B cell (primary cell): ENCODE measurements at regions not wholly inside any gene's neighbourhood (a gene's known extent, or its start where the extent isn't known, plus 50 kb on each side); places are given as distances from the start of the nearest gene placed in this dataset.

ENCODE experiments used
- ATAC-seq: fragments of 200-7000 bp; cut with Tn5 transposase; one replicate; pipeline ENCODE4 v1.10.0; 2021; ENCODE audit warnings: low read depth, mild to moderate bottlenecking, moderate number of reproducible peaks, moderate library complexity
- CTCF ChIA-PET: fragments of 350-600 bp; sonication (Branson Sonifier 250); formaldehyde crosslinking; loops from one replicate; lab custom pipeline; 2021; ENCODE audit warnings: antibody characterized with exemption, inconsistent platforms; lab: Charles Lee
- POLR2A ChIA-PET: fragments of 350-600 bp; sonication (Branson Sonifier 250); formaldehyde crosslinking; loops from one replicate; lab custom pipeline; 2021; ENCODE audit warnings: antibody characterized with exemption; lab: Charles Lee
- DNase-seq: peaks from one replicate; pipeline ENCODE4 v3.0.0; 2013
- H2AFZ ChIP-seq: 2 replicates; pipeline ENCODE4 v1.6.1; 2012; ENCODE audit warnings: mild to moderate bottlenecking, low read depth, low read length; ENCODE audit not compliant: insufficient read depth, poor library complexity, severe bottlenecking
- H3K27ac ChIP-seq, 2 donors: 1 replicate in 1 of 2; 2 replicates in 1 of 2; pipeline ENCODE4 v1.5.1; 2012 to 2013; ENCODE audit warnings: low read length in 2 of 2, mild to moderate bottlenecking in 2 of 2, moderate library complexity in 1 of 2
- H3K27me3 ChIP-seq, 4 experiments: fragments of 200-600 bp in 1 of 4; sonication (generic) in 1 of 4; replicated peaks in 1 of 4; 1 replicate in 2 of 4; 2 replicates in 2 of 4; pipeline versions ENCODE4 v1.6.1 to v1.7.0; 2013 to 2016; ENCODE audit warnings: low read length in 3 of 4, mild to moderate bottlenecking in 2 of 4, mixed read lengths in 1 of 4, moderate library complexity in 1 of 4; ENCODE audit not compliant: insufficient read depth in 4 of 4, control insufficient read depth in 3 of 4; ENCODE audit errors: control extremely low read depth in 1 of 4
- H3K36me3 ChIP-seq, 2 experiments: replicated peaks in 1 of 2; 1 replicate in 1 of 2; 2 replicates in 1 of 2; pipeline versions ENCODE4 v1.6.1 to v1.7.1; 2013; ENCODE audit warnings: low read length in 1 of 2; ENCODE audit not compliant: insufficient read depth in 2 of 2, control insufficient read depth in 1 of 2; ENCODE audit errors: control extremely low read depth in 1 of 2, extremely low read depth in 1 of 2
- H3K4me1 ChIP-seq, 2 donors: fragments of 200-600 bp in 1 of 2; sonication (generic) in 1 of 2; 1 replicate in 1 of 2; 2 replicates in 1 of 2; pipeline versions ENCODE4 v1.5.1 to v1.6.1; 2013 to 2017; ENCODE audit warnings: low read length in 2 of 2; ENCODE audit not compliant: control insufficient read depth in 2 of 2, insufficient read depth in 2 of 2
- H3K4me2 ChIP-seq: replicated peaks from 2 replicates; pipeline ENCODE3; 2012; ENCODE audit warnings: mild to moderate bottlenecking, low read depth, low read length; ENCODE audit not compliant: poor library complexity, severe bottlenecking
- H3K4me3 ChIP-seq, 5 experiments: fragments of 200-600 bp in 1 of 5; sonication (generic) in 1 of 5; 1 replicate in 3 of 5; 2 replicates in 2 of 5; pipeline versions ENCODE4 v1.5.1 to v1.7.0; 2011 to 2016; ENCODE audit warnings: low read length in 4 of 5, mild to moderate bottlenecking in 4 of 5, low read depth in 2 of 5, control low read depth in 1 of 5, moderate library complexity in 1 of 5; ENCODE audit not compliant: insufficient read depth in 1 of 5; ENCODE audit errors: control extremely low read depth in 1 of 5, extremely low read depth in 1 of 5
- H3K79me2 ChIP-seq: fragments of 200-600 bp; sonication (generic); one replicate; pipeline ENCODE4 v1.6.0; 2016; ENCODE audit warnings: low read length; ENCODE audit not compliant: control insufficient read depth, insufficient read depth
- H3K9ac ChIP-seq: fragments of 200-600 bp; sonication (generic); 2 replicates; pipeline ENCODE4 v1.6.1; 2017; ENCODE audit warnings: mild to moderate bottlenecking, low read length, moderate library complexity
- H3K9me3 ChIP-seq, 3 donors: one replicate each; pipeline versions ENCODE4 v1.6.1 to v1.7.1; 2013; ENCODE audit warnings: low read length in 2 of 3; ENCODE audit not compliant: control insufficient read depth in 2 of 3, insufficient read depth in 1 of 3; ENCODE audit errors: control extremely low read depth in 1 of 3
- H4K20me1 ChIP-seq: 2 replicates; pipeline ENCODE4 v1.6.0; 2012; ENCODE audit warnings: mild to moderate bottlenecking, low read length; ENCODE audit not compliant: insufficient read depth, control insufficient read depth, poor library complexity, severe bottlenecking
- H3K27ac Mint-ChIP-seq: one replicate; pipeline ENCODE4 v1.8.0; 2021; ENCODE audit warnings: mixed read lengths
- H3K27me3 Mint-ChIP-seq: one replicate; pipeline ENCODE4 v1.8.0; 2021; ENCODE audit warnings: mixed read lengths
- H3K4me1 Mint-ChIP-seq: one replicate; pipeline ENCODE4 v1.8.0; 2021; ENCODE audit warnings: mixed read lengths
- H3K4me3 Mint-ChIP-seq: one replicate; pipeline ENCODE4 v1.8.0; 2021; ENCODE audit warnings: mixed read lengths
- H3K9me3 Mint-ChIP-seq: one replicate; pipeline ENCODE4 v1.8.0; 2022; ENCODE audit warnings: mixed read lengths; ENCODE audit not compliant: insufficient read depth
- CTCF ChIP-seq: fragments of 200-600 bp; IDR thresholded peaks from one replicate; pipeline ENCODE4 v1.8.0; 2022; ENCODE audit warnings: antibody characterized with exemption, mild to moderate bottlenecking
- EZH2 ChIP-seq: IDR thresholded peaks from 2 replicates; pipeline ENCODE4 v1.6.1; 2012; ENCODE audit warnings: borderline replicate concordance, low read depth, mild to moderate bottlenecking, moderate library complexity, low read length; ENCODE audit not compliant: insufficient read depth, poor library complexity, severe bottlenecking
- WGBS: methylation state at CpG from one replicate; pipeline ENCODE4 v1.1.5; 2013; ENCODE audit warnings: missing lambda C conversion rate; ENCODE audit not compliant: insufficient coverage; 5-methylcytosine and 5-hydroxymethylcytosine counted together
- intact Hi-C: fragments of 100-400 bp; cut with micrococcal nuclease; formaldehyde crosslinking; loops from one replicate; pipeline ENCODE4 v1.10.0; 2022

GRCh38 chr7:125257617-125258016, 328.0 kb upstream of the POT1 start:
- WGBS = no CpG with 5 or more reads among the region's 2 CpGs
- POLR2A ChIA-PET = no interaction called here

GRCh38 chr7:125256446-125256845, 326.8 kb upstream of the POT1 start:
- Histone ChIP-seq H3K36me3 (no peaks in the 10 kb centered on the region), H3K4me2 (no peak overlapping the region), H3K4me3 (no peak overlapping the region), H3K4me1 (no peaks in the 10 kb centered on the region), H2AFZ (no peak overlapping the region), H3K9ac (no peak overlapping the region), H3K27me3 (no peaks in the 10 kb centered on the region), H4K20me1 (no peaks in the 10 kb centered on the region), H3K79me2 (no peaks in the 10 kb centered on the region), H3K9me3 (no peaks in the 10 kb centered on the region), H3K27ac (no peak overlapping the region)
- ChIA-PET POLR2A (no interaction called here), CTCF (no interaction called here)
- Mint-ChIP-seq H3K27ac (no peak overlapping the region), H3K27me3 (no peaks in the 10 kb centered on the region), H3K4me1 (no peaks in the 10 kb centered on the region), H3K4me3 (no peak overlapping the region), H3K9me3 (no peaks in the 10 kb centered on the region)
- TF ChIP-seq CTCF = no peak
- TF ChIP-seq EZH2 = no peak
- intact Hi-C loops = no loop called here
- WGBS = no CpG with 5 or more reads among the region's 2 CpGs
- DNase-seq (no peak), ATAC-seq (no peak)

More at GRCh38 chr7:125257617-125258016, 328.0 kb upstream of the POT1 start:
- Mint-ChIP-seq H3K4me1 (no peaks in the 10 kb centered on the region), H3K4me3 (no peak overlapping the region), H3K9me3 (no peaks in the 10 kb centered on the region), H3K27ac (no peak overlapping the region), H3K27me3 (no peaks in the 10 kb centered on the region)
- no peaks in the 10 kb centered on the region for H3K27me3 ChIP-seq
- no peak overlapping the region for H3K4me3 ChIP-seq
- CTCF ChIA-PET = no interaction called here
- no peak overlapping the region for H2AFZ ChIP-seq
- no peaks in the 10 kb centered on the region for H3K9me3 ChIP-seq
- H3K9ac ChIP-seq = no peak overlapping the region
- H3K4me1 ChIP-seq = no peaks in the 10 kb centered on the region
- ATAC-seq (no peak), DNase-seq (no peak)
- no peaks in the 10 kb centered on the region for H3K79me2 ChIP-seq
- H3K27ac ChIP-seq = no peak overlapping the region
- no peaks in the 10 kb centered on the region for H3K36me3 ChIP-seq
- H3K4me2 ChIP-seq = no peak overlapping the region
- TF ChIP-seq EZH2 (no peak), CTCF (no peak)
- intact Hi-C loops = no loop called here
- H4K20me1 ChIP-seq = no peaks in the 10 kb centered on the region
